ENCODE measurements at regions not wholly inside any gene's neighbourhood (a gene's known extent, or its start where the extent isn't known, plus 50 kb on each side); places are given as distances from the start of the nearest gene placed in this dataset.
A peak's percentile ranks its signal among the peaks of the same experiment; 100 is the strongest.
"Not testable (repeated sequence)": the region's sequence is repeated elsewhere in the genome, so short reads cannot be mapped to it uniquely, and the experiment has no call there.

DNA sequence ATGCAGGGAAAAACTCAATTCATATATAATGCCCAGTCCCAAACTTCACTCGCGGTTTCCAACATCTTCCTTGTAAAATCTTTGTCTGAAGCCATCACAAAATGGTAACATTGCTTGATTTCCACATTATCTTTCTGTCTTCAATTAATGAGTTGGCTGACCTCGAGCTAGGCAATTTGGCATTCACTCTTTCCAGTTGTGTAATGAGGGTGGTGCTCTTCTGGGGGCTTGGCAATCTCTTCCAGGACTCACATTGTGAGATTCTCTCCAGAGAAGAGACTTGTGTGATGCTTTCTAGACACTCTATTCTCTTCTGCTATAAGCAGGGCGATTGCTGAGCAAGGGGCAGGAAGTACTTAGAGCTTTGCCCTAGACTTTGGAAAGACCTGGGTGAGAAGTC lies 179.5 kb downstream of the JCAD start:
- DNase-seq: no peak

DNA sequence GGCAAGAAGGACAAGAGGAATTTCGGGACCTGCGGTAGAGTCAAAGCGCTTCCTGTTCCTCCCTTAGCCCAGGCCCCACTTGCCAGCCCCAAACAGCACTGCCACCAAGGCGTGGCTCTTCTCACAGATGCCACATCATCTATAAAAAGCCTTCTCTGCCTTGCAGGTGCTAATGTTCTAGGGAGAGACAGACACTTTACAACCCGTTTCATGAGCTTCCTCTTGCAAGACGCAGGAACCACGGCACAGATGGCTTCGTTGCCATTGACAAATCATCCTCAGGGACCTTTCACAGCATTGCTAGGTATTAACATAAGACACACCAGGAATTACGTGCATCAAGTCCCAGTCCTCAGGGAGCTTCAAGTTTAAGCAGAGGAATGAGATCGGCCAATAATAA lies 180.9 kb downstream of the JCAD start:
- DNase-seq: peak; percentile 79

GRCh38 chr10:29877793-29878491 lies 181.4 kb downstream of the JCAD start:
- DNase-seq: no peak

DNA sequence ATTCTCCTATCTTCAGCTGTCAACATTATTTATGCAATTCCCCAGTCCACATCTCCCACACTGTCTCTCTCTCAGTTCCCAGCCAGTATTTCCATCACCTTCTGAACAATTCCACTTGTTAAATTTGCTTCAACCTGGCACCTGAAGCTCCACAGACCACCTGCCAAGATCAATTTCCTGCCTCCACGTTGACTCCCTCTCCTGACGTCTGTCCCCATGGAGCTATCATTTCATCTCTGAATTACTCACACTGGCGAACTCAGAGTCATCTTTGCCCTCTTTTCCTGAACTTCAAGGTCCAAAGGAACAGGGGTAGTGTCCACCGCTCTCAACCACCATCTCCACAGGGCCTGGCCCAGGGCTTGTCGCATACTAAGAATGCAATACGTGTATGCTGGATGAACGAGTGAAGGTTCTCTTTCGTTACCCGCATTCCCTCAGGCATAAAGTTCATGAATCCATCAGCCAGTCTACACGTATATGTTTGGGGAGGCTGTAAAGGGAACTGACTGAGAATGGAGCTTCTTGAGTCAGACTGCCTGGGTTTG lies 183.3 kb downstream of the JCAD start:
- no peak for DNase-seq

- DNase-seq: peak; percentile 23
These were observed 184.6 kb downstream of the JCAD start for GRCh38 chr10:29874606-29875269.

DNA sequence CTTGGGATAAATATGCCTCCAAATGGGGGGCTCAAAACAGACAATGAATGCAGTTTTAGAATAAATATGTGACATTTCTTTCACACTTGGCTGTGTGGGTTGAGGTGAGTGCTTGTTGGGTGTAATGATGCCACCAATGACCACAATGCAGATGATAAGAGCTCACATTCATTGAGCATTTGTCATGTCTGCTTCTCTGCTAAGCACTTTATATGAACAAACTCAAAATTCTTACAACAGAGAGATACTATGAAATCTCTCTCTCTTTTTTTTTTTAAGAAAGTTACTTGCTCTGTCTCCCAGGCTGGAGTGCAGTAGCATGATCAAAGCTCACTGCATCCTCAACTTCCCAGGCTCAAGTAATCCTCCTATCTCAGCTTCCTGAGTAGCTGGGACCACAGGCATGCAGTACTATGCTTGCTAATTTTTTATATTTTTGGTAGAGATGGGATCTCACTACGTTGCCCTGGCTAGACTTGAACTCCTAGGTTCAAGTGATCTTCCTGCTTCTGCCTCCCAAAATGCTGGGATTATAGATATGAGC lies 185.4 kb downstream of the JCAD start:
- no peak for DNase-seq

- no peak for DNase-seq
These were observed 188.8 kb downstream of the JCAD start for GRCh38 chr10:29870522-29871044.

DNA sequence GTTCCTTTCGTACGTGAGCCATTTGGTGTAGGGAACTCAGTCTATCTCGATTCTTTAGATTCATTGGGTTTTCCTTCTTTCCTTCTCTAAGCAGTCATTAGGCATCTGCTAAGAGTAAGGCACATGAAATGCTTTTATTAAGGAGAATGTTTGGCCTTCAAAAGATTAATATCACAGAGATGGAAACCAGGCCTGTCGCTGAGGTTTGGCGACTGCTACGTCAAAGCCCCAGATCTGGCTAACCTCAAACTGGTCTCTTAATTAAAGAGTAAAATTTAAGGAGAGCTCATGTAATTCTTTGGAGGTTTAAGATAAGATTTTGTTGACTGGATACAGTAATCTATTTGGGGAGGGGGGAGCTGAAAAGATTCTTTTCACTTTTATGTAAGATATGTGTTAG lies 189.8 kb downstream of the JCAD start:
- no peak for DNase-seq

- no peak for DNase-seq
These were observed 193.0 kb downstream of the JCAD start for GRCh38 chr10:29866356-29866755.

DNA sequence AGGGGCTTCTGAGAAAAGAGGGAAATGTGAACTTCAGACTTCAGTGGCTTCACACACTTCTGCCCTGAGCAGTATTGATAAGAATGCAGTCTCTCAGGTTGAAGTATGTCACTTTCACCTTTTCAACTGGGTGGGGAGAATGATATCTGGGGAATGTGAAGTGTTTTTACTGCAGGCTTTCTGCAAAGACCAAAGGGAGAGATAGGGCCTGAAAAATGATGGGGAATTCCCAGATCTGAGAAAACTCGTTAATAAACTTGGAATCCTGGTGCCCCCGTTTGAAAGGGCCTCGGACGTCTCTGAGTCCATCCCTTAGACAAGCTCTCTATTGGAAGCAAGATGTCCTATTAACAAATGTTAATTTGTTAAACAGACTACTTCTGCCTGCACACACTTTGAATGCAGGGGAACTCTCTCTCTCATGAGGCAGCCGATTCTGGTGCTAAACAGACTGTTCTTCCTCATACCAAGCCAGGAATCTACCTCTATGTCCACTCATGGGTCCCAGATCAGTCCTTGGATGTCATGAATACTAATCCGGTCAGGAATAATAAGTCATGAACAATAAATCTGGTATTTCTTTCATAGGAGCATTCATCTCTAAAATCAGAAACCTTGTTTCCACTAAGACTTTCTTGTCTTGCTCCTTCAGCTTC lies 193.6 kb downstream of the JCAD start:
- DNase-seq: no peak

DNA sequence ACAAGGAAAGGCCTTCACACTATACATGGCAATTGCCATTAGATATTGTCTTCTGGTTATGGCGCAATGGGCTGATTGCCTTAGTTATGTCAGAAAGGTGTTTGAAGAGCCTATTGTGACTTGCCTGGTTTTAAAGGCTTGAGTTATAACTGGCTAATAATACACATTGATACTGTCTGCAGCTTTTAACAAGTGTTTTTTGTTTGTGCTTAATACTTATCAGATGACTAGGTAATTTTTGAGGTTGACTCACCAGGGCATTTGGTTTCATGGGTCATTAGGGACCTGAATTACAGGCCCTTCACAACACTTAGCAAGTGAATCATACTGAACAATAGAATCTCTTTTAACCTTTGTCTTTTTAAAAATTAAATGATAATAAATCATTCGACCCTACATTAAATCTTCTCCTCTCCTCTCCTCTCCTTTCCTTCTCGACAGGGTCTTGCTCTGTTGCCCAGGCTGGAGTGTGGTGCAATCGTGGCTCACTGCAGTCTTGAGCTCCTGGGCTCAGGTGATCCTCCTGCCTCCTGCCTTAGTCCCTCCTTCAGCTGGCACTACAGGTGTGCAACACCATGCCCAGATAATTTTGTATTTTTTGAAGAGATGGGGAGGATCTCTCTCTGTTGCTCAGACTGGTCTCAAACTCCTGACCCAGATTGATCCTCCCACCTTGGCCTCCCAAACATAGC lies 196.3 kb downstream of the JCAD start:
- no peak for DNase-seq

- no peak for DNase-seq
These were observed 197.4 kb downstream of the JCAD start for GRCh38 chr10:29861811-29862505.

- DNase-seq: not testable (repeated sequence)
These were observed 198.2 kb downstream of the JCAD start for GRCh38 chr10:29861231-29861630.

DNA sequence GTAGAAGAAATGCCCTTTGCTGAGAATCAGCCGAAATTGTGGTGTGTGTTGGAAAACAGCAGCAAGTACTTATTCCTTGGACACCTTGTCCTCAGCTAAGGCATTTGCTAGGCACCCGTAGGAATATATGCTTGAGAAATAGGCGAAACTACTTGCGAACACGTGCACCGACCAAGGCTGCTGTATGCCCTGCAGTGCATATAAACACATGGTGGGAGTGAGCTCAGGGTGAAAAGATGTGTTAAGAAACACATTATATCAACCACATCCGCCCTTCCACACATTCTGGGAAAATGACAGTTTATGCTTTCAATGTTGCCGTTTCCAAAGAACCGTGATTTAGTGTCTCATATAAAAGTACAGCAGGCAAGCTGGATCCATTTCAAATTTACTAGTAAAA lies 199.2 kb downstream of the JCAD start:
- DNase-seq: peak; percentile 84

GRCh38 chr10:29859521-29860130 lies 199.8 kb downstream of the JCAD start:
- no peak for DNase-seq

DNA sequence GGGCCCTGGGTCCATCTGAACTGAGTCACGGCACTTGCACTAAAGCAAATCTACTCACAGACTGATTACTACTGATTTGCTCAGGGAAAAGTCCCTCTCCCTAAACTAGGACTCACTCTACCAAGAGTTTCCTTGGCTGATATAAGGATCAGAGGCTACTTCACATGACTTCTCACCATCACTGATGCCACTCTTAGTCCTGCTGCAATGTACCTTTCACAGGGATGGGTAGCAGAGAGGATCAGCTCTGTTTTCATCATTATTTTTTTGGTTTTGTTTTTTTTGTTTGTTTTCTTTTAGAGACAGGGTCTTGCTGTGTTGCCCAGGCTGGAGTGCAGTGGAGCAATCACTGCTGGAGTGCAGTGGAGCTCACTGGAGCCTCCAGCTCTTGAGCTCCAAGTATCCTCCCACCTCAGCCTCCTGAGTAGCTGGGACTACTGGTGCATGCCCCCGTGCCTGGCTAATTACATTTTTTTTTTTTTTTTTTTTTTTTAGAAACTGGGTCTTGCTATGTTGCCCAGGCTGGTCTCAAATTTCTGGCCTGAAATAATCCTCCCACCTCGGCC lies 200.6 kb downstream of the JCAD start:
- no peak for DNase-seq

DNA sequence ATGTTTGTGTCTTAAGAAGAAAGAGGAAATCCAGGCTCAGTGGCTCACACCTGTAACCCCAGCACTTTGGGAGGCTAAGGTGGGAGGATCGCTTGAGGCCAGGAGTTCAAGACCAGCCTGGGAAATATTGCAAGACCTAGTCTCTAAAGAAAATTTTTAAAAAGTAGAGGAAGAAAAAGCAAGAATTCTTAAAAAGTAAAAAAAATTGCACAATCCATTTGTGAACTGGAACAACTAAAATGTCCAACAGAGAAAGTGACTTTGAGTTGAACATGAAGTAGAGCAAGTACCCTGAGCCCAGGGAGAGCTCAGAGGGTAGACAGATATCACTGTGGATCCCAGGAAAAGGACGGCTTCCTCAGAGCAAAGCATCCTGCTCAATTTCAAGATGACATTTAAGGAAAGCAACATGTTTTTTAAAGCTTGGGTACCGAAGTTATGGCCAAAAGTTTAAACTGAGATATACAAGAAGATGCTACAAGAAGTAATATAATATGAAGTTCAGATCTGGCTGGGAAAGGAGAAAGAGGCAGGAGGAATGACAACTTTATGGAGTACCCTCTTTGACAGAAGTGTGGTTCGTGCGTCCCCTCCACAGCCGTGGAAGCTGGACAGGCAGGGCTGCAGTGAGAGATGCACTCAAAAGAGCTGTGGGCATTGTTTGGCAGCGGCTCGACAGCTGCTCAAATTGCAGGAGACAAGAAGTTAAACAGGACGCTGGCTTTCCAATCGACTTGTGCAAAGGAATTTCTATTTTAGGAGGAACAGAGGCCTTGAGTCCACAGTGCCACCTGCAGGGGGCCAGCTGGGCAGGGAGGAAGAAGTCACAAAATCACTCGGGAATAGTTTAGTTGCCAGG lies 201.3 kb downstream of the JCAD start:
- peak; percentile 50 for DNase-seq

DNA sequence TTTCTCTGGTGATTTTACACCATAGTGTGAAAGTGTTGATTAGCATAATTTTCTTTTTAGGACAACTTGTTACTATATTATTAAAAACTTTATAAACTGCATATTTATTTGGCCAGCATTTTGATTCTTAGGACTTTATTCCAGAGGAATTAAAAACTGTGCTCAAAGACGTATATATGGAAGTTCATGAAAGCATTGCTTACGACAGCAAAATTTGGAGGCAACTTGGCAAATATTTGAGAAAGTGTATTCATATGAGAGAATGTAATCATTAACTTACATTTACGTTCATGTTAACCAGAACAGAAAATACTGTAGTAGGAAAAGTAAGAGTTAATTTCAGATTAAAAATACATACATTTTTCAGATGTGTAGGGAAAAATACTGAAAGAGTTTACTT lies 203.1 kb downstream of the JCAD start:
- no peak for DNase-seq

GRCh38 chr10:29853913-29854312 lies 205.5 kb downstream of the JCAD start:
- no peak for DNase-seq

DNA sequence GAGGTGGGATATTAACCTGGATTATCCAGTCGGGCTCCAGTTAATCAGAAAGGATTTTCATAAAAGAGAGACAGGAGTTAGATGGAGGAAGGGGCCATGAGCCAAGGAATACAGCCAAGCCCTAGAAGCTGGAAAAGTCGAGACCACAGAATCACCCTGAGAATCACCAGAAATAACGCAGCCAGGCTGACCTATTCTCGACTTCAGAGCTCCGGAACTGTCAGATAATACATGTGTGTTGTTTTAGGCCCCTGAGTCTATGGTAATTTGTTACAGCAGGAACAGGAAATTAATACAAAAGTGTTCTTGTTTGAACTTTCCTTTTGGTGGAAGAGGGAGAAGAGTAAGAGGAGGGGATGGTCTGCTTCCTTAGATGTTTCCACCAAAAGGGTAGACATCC lies 208.1 kb downstream of the JCAD start:
- no peak for DNase-seq

Measured in MV-4-11 (cell line).